Left renal cortex interstitium (tissue), 4 donors: ENCODE measurements at regions not wholly inside any gene's neighbourhood (a gene's known extent, or its start where the extent isn't known, plus 50 kb on each side); places are given as distances from the start of the nearest gene placed in this dataset.

ENCODE experiments used
- DNase-seq, 4 donors: peaks; one replicate each; pipeline ENCODE4 v3.0.0-alpha.2; 2013; ENCODE audit warnings: low read depth in 4 of 4, low spot score in 2 of 4, missing footprints in 1 of 4

DNA sequence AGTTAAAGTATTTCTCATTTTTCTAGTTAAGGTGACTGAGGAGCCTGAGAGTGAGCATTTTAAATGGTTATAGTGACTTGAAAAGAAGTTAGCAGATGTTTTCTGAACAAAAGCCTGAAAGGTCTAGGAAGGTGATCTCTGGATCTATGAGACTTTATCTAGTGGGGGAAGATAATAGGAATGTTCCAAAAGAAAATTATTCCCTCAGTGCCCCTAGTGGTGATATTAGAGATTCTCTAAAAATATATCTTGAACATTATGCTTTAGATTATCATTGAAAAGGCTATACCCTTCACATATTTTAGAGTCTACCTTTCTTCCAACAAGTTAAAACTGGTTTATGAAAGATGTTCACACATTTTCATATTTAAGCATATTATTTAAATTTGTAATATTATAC lies 69.0 kb upstream of the SPANXN1 start:
- DNase-seq = no peak

DNA sequence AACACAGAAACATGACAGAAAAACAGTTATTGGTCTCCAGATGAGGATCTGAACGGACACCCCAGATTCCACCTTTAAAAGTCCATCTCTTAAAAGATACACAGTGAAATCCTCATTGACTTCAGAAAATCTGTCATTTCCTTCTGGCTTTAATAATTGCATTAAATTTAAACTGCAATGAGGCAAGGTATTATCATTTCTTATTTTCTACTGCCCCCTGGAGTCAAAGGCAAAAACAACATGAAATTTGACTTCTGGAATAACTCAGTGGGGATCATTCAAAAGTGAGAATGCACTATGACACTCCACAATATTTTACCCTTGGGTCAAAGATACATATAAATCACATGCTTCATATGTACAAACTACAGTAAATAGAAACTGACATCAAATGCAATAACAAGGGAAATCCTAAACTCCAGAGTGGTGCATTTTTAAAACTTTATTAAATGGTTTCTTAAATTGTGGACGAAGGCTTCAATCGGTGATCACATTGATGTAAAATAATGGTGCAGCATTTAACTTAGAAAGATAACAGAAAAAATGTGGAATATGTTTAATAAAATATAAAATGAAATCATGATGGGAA lies 56.4 kb upstream of the SPANXN1 start:
- DNase-seq = peak in 1 of 4 donors; percentile 2
